NCI-H524 (cell line): ENCODE measurements at regions not wholly inside any gene's neighbourhood (a gene's known extent, or its start where the extent isn't known, plus 50 kb on each side); places are given as distances from the start of the nearest gene placed in this dataset.
"Not testable (repeated sequence)": the region's sequence is repeated elsewhere in the genome, so short reads cannot be mapped to it uniquely, and the experiment has no call there.

Source experiments
- DNase-seq, 2 experiments: peaks; one replicate each; lab custom pipeline; 2025; lab: John Stamatoyannopoulos, UW

GRCh38 chr1:147103416-147104155 lies 68.7 kb downstream of the PRKAB2 start:
- DNase-seq, result not testable (repeated sequence)

- no peak for DNase-seq
These were observed 73.1 kb downstream of the PRKAB2 start for GRCh38 chr1:147099192-147099591.

GRCh38 chr1:147098338-147098973 lies 73.8 kb downstream of the PRKAB2 start:
- peak in 1 of 2 experiments; percentile 39 for DNase-seq

GRCh38 chr1:147095691-147096090 lies 76.6 kb downstream of the PRKAB2 start:
- DNase-seq, result no peak

GRCh38 chr1:147091801-147092200 lies 80.5 kb downstream of the PRKAB2 start:
- DNase-seq, result no peak

GRCh38 chr1:147089457-147089856 lies 82.8 kb downstream of the PRKAB2 start:
- no peak for DNase-seq

GRCh38 chr1:147086129-147086528 lies 86.1 kb downstream of the PRKAB2 start:
- no peak for DNase-seq

- DNase-seq, result peak; percentile 33 to 66
These were observed 87.8 kb downstream of the PRKAB2 start for GRCh38 chr1:147084273-147085096.

- DNase-seq, result no peak
These were observed 88.4 kb downstream of the PRKAB2 start for GRCh38 chr1:147083919-147084272.

- DNase-seq, result peak in 1 of 2 experiments; percentile 27
These were observed 91.4 kb downstream of the PRKAB2 start for GRCh38 chr1:147080671-147081394.

GRCh38 chr1:147080006-147080661 lies 92.1 kb downstream of the PRKAB2 start:
- no peak for DNase-seq

GRCh38 chr1:147079400-147080005 lies 92.8 kb downstream of the PRKAB2 start:
- no peak for DNase-seq

- DNase-seq, result no peak
These were observed 93.5 kb downstream of the PRKAB2 start for GRCh38 chr1:147078606-147079399.

GRCh38 chr1:147077936-147078605 lies 94.2 kb downstream of the PRKAB2 start:
- no peak for DNase-seq

GRCh38 chr1:147077523-147077922 lies 94.7 kb downstream of the PRKAB2 start:
- no peak for DNase-seq

GRCh38 chr1:147077081-147077480 lies 95.2 kb downstream of the PRKAB2 start:
- no peak for DNase-seq

- DNase-seq, result no peak
These were observed 95.8 kb downstream of the PRKAB2 start for GRCh38 chr1:147076442-147076841.

- no peak for DNase-seq
These were observed 99.5 kb downstream of the PRKAB2 start for GRCh38 chr1:147072482-147073432.

GRCh38 chr1:147071142-147071541 lies 101.1 kb downstream of the PRKAB2 start:
- no peak for DNase-seq
